ENCODE measurements at regions not wholly inside any gene's neighbourhood (a gene's known extent, or its start where the extent isn't known, plus 50 kb on each side); places are given as distances from the start of the nearest gene placed in this dataset.

GRCh38 chr6:145051661-145052060 is 683.7 kb downstream of the EPM2A start:
- TF ChIP-seq CTCF (IDR thresholded peaks at IDR 0.05) (no peak), TCF7L2 (IDR thresholded peaks at IDR 0.05; ENCODE audit: low read depth, low read length) (no peak), POLR2AphosphoS5 (IDR thresholded peaks at IDR 0.05; ENCODE audit: low read depth, low read length) (no peak)
